PC-9 (cell line): ENCODE measurements at regions not wholly inside any gene's neighbourhood (a gene's known extent, or its start where the extent isn't known, plus 50 kb on each side); places are given as distances from the start of the nearest gene placed in this dataset.

Experiments
- CTCF ChIP-seq: fragments of 200-600 bp; sonication (generic); conservative IDR thresholded peaks from 2 replicates; pipeline ENCODE4 v1.6.1; 2017; ENCODE audit warnings: mixed run types, antibody characterized with exemption, mild to moderate bottlenecking, moderate library complexity
- EZH2 ChIP-seq: fragments of 200-600 bp; sonication (generic); IDR thresholded peaks from 2 replicates; pipeline ENCODE4 v1.8.0; 2017; ENCODE audit warnings: antibody characterized with exemption, low read depth

GRCh38 chr6:166766769-166767168 is 139.7 kb upstream of the RPS6KA2 start:
- TF ChIP-seq CTCF (no peak), EZH2 (no peak)
